Keratinocyte (primary cell): ENCODE measurements at regions not wholly inside any gene's neighbourhood (a gene's known extent, or its start where the extent isn't known, plus 50 kb on each side); places are given as distances from the start of the nearest gene placed in this dataset.

ENCODE experiments used
- DNase-seq: peaks from one replicate; pipeline ENCODE4 v3.0.0-alpha.2; 2011; ENCODE audit warnings: low read depth, missing footprints, low spot score
- FAIRE-seq: peaks from 2 replicates; lab custom pipeline; 2011; peaks lifted over from hg19 to GRCh38; lab: Jason Lieb, UNC
- H2AFZ ChIP-seq: 2 replicates; pipeline ENCODE4 v1.6.0; 2012; ENCODE audit warnings: low read length, control low read depth, inconsistent platforms; ENCODE audit not compliant: control insufficient read depth
- H3K27ac ChIP-seq: 2 replicates; pipeline ENCODE4 v1.5.1; 2011; ENCODE audit warnings: low read length; ENCODE audit not compliant: control insufficient read depth, insufficient read depth
- H3K27me3 ChIP-seq: 3 replicates; pipeline ENCODE4 v1.6.0; 2011; ENCODE audit warnings: low read length; ENCODE audit not compliant: control insufficient read depth, insufficient read depth; ENCODE audit errors: extremely low read depth
- H3K36me3 ChIP-seq, 2 experiments: 2 replicates in 1 of 2; 3 replicates in 1 of 2; pipeline ENCODE4 v1.5.1; 2011; ENCODE audit warnings: low read length in 2 of 2, mild to moderate bottlenecking in 1 of 2; ENCODE audit not compliant: control insufficient read depth in 2 of 2, insufficient read depth in 2 of 2; ENCODE audit errors: extremely low read depth in 1 of 2
- H3K4me1 ChIP-seq: 3 replicates; pipeline ENCODE4 v1.5.1; 2011; ENCODE audit warnings: low read length; ENCODE audit not compliant: control insufficient read depth, insufficient read depth; ENCODE audit errors: extremely low read depth
- H3K4me2 ChIP-seq: 3 replicates; pipeline ENCODE4 v1.6.0; 2011; ENCODE audit warnings: low read depth, low read length; ENCODE audit not compliant: control insufficient read depth, insufficient read depth; ENCODE audit errors: extremely low read depth
- H3K4me3 ChIP-seq, 3 experiments: fragments of 200-600 bp in 1 of 3; sonication (generic) in 1 of 3; 2 replicates in 2 of 3; 3 replicates in 1 of 3; pipeline ENCODE4 v1.5.1; 2011 to 2016; ENCODE audit warnings: low read length in 3 of 3, mild to moderate bottlenecking in 3 of 3, control low read depth in 2 of 3, inconsistent platforms in 1 of 3, low read depth in 1 of 3, mixed read lengths in 1 of 3, mixed run types in 1 of 3, moderate library complexity in 1 of 3; ENCODE audit not compliant: control insufficient read depth in 2 of 3, insufficient read depth in 2 of 3; ENCODE audit errors: extremely low read depth in 1 of 3
- H3K79me2 ChIP-seq: 2 replicates; pipeline ENCODE4 v1.6.0; 2012; ENCODE audit warnings: low read length; ENCODE audit not compliant: control insufficient read depth, insufficient read depth
- H3K9ac ChIP-seq: 3 replicates; pipeline ENCODE4 v1.6.0; 2011; ENCODE audit warnings: low read length; ENCODE audit not compliant: control insufficient read depth, insufficient read depth; ENCODE audit errors: extremely low read depth
- H3K9me1 ChIP-seq: 3 replicates; pipeline ENCODE4 v1.6.0; 2011; ENCODE audit warnings: low read length; ENCODE audit not compliant: control insufficient read depth, insufficient read depth; ENCODE audit errors: extremely low read depth
- H3K9me3 ChIP-seq: 2 replicates; pipeline ENCODE4 v1.5.1; 2012; ENCODE audit warnings: low read depth, low read length; ENCODE audit not compliant: control insufficient read depth
- H4K20me1 ChIP-seq: 3 replicates; pipeline ENCODE4 v1.6.0; 2011; ENCODE audit warnings: low read length; ENCODE audit not compliant: control insufficient read depth, insufficient read depth; ENCODE audit errors: extremely low read depth
- CTCF ChIP-seq, 3 experiments: IDR thresholded peaks in 1 of 3; conservative IDR thresholded peaks in 1 of 3; optimal IDR thresholded peaks in 1 of 3; 2 replicates in 2 of 3; 3 replicates in 1 of 3; pipeline versions ENCODE3 to v1.5.1; 2011; ENCODE audit warnings: low read length in 3 of 3, mild to moderate bottlenecking in 3 of 3, moderate library complexity in 2 of 3, control low read depth in 1 of 3, inconsistent platforms in 1 of 3; ENCODE audit not compliant: insufficient read depth in 2 of 3; ENCODE audit errors: extremely low read depth in 1 of 3
- EZH2 ChIP-seq: IDR thresholded peaks from one replicate; pipeline ENCODE4 v1.6.1; 2012; ENCODE audit warnings: inconsistent platforms, mild to moderate bottlenecking, low read length, moderate library complexity
- dilution Hi-C: fragments of 300-500 bp; cut with MboI; formaldehyde crosslinking; loops from one replicate; pipeline ENCODE4 v1.7.0; 2020; ENCODE audit warnings: low sequenced_read_pairs; ENCODE audit not compliant: extremely low pct_ligation_motif_present

- no peak overlapping the region for H3K9ac ChIP-seq
- no peak overlapping the region for H2AFZ ChIP-seq
- no peak overlapping the region for H3K27ac ChIP-seq
- no peaks in the 10 kb centered on the region for H3K9me3 ChIP-seq
- H3K9me1 ChIP-seq = no peaks in the 10 kb centered on the region
- FAIRE-seq (no peak), DNase-seq (no peak)
- no peaks in the 10 kb centered on the region for H3K79me2 ChIP-seq
- dilution Hi-C loops = no loop called here
- TF ChIP-seq EZH2 = no peak
- no peak for TF ChIP-seq CTCF (optimal IDR thresholded peaks at IDR 0.05 in 1 of 3, IDR thresholded peaks at IDR 0.05 in 1 of 3, conservative IDR thresholded peaks at IDR 0.05 in 1 of 3; ENCODE audit: extremely low read depth in 1 of 3, insufficient read depth in 2 of 3, low read length in 3 of 3)
- H3K27me3 ChIP-seq = no peaks in the 10 kb centered on the region
- H3K36me3 ChIP-seq = no peaks in the 10 kb centered on the region
- no peaks in the 10 kb centered on the region for H3K4me1 ChIP-seq
- H4K20me1 ChIP-seq = no peaks in the 10 kb centered on the region
- no peak overlapping the region for H3K4me3 ChIP-seq
- H3K4me2 ChIP-seq = no peak overlapping the region
These were observed 421.0 kb downstream of the ZNF521 start for GRCh38 chr18:24930971-24931370.

- no peak for FAIRE-seq
- dilution Hi-C loops = no loop called here
These were observed 418.6 kb downstream of the ZNF521 start for GRCh38 chr18:24933345-24933744.

More at GRCh38 chr18:24933345-24933744, 418.6 kb downstream of the ZNF521 start:
- no peaks in the 10 kb centered on the region for H3K9me3 ChIP-seq
- H3K4me3 ChIP-seq = no peak overlapping the region
- H3K36me3 ChIP-seq = no peaks in the 10 kb centered on the region
- H3K27ac ChIP-seq = no peak overlapping the region
- H3K4me2 ChIP-seq = no peak overlapping the region
- H3K79me2 ChIP-seq = no peaks in the 10 kb centered on the region
- H4K20me1 ChIP-seq = no peaks in the 10 kb centered on the region
- no peak for DNase-seq
- no peak overlapping the region for H2AFZ ChIP-seq
- no peaks in the 10 kb centered on the region for H3K27me3 ChIP-seq
- no peaks in the 10 kb centered on the region for H3K9me1 ChIP-seq
- TF ChIP-seq CTCF (optimal IDR thresholded peaks at IDR 0.05 in 1 of 3, IDR thresholded peaks at IDR 0.05 in 1 of 3, conservative IDR thresholded peaks at IDR 0.05 in 1 of 3; ENCODE audit: extremely low read depth in 1 of 3, insufficient read depth in 2 of 3, low read length in 3 of 3) (no peak), EZH2 (no peak)
- no peaks in the 10 kb centered on the region for H3K4me1 ChIP-seq
- H3K9ac ChIP-seq = no peak overlapping the region
